ENCODE measurements at regions not wholly inside any gene's neighbourhood (a gene's known extent, or its start where the extent isn't known, plus 50 kb on each side); places are given as distances from the start of the nearest gene placed in this dataset.

- ATAC-seq (no peak), DNase-seq (no peak)
- Histone ChIP-seq H3K4me3 (no peak overlapping the region), H3K27ac (no peak overlapping the region), H3K9me3 (no peaks in the 10 kb centered on the region), H3K27me3 (no peaks in the 10 kb centered on the region), H3K4me1 (no peaks in the 10 kb centered on the region), H3K36me3 (no peaks in the 10 kb centered on the region)
- intact Hi-C loops (cut with DNase I; ENCODE audit: low total_unique reads) (no loop called here), in situ Hi-C loops (cut with MboI; ENCODE audit: low sequenced_read_pairs in 4 of 4) (no loop called here)
- TF ChIP-seq CTCF (IDR thresholded peaks at IDR 0.05 in 4 of 5, conservative IDR thresholded peaks at IDR 0.05 in 1 of 5): no peak
- no peak for TF ChIP-seq POLR2A (IDR thresholded peaks at IDR 0.05)
These were observed 72.8 kb upstream of the INTU start for GRCh38 chr4:127559981-127560380.

GRCh38 chr4:127560755-127561154 lies 72.0 kb upstream of the INTU start:
- intact Hi-C loops (cut with DNase I; ENCODE audit: low total_unique reads): no loop called here
- Histone ChIP-seq H3K9me3 (no peaks in the 10 kb centered on the region), H3K4me3 (no peak overlapping the region), H3K36me3 (no peaks in the 10 kb centered on the region), H3K27me3 (no peaks in the 10 kb centered on the region), H3K4me1 (no peaks in the 10 kb centered on the region), H3K27ac (no peak overlapping the region)
- DNase-seq (no peak), ATAC-seq (no peak)
- in situ Hi-C loops (cut with MboI; ENCODE audit: low sequenced_read_pairs in 4 of 4): no loop called here
- TF ChIP-seq CTCF (IDR thresholded peaks at IDR 0.05 in 4 of 5, conservative IDR thresholded peaks at IDR 0.05 in 1 of 5) (no peak), POLR2A (IDR thresholded peaks at IDR 0.05) (no peak)

- no peaks in the 10 kb centered on the region for H3K27me3 ChIP-seq
- TF ChIP-seq CTCF (IDR thresholded peaks at IDR 0.05 in 4 of 5, conservative IDR thresholded peaks at IDR 0.05 in 1 of 5) (no peak), POLR2A (IDR thresholded peaks at IDR 0.05) (no peak)
- H3K4me3 ChIP-seq: no peak overlapping the region
- in situ Hi-C loops (cut with MboI; ENCODE audit: low sequenced_read_pairs in 4 of 4) (no loop called here), intact Hi-C loops (cut with DNase I; ENCODE audit: low total_unique reads) (no loop called here)
- no peaks in the 10 kb centered on the region for H3K4me1 ChIP-seq
- no peaks in the 10 kb centered on the region for H3K36me3 ChIP-seq
- H3K27ac ChIP-seq: no peak overlapping the region
- DNase-seq: no peak
- no peaks in the 10 kb centered on the region for H3K9me3 ChIP-seq
- ATAC-seq: no peak
These were observed 58.1 kb upstream of the INTU start for GRCh38 chr4:127574643-127575042.

GRCh38 chr4:127575888-127576287 lies 56.9 kb upstream of the INTU start:
- in situ Hi-C loops (cut with MboI; ENCODE audit: low sequenced_read_pairs in 4 of 4) (no loop called here), intact Hi-C loops (cut with DNase I; ENCODE audit: low total_unique reads) (no loop called here)
- no peaks in the 10 kb centered on the region for H3K27me3 ChIP-seq
- H3K27ac ChIP-seq: no peak overlapping the region
- H3K36me3 ChIP-seq: no peaks in the 10 kb centered on the region
- H3K9me3 ChIP-seq: no peaks in the 10 kb centered on the region
- H3K4me1 ChIP-seq: no peaks in the 10 kb centered on the region
- TF ChIP-seq POLR2A (IDR thresholded peaks at IDR 0.05) (no peak), CTCF (IDR thresholded peaks at IDR 0.05 in 4 of 5, conservative IDR thresholded peaks at IDR 0.05 in 1 of 5) (no peak)
- H3K4me3 ChIP-seq: no peak overlapping the region
- ATAC-seq (no peak), DNase-seq (no peak)

- H3K27ac ChIP-seq: no peak overlapping the region
- H3K4me1 ChIP-seq: no peaks in the 10 kb centered on the region
- H3K27me3 ChIP-seq: no peaks in the 10 kb centered on the region
- H3K4me3 ChIP-seq: no peak overlapping the region
- no peaks in the 10 kb centered on the region for H3K9me3 ChIP-seq
- in situ Hi-C loops (cut with MboI; ENCODE audit: low sequenced_read_pairs in 4 of 4) (no loop called here), intact Hi-C loops (cut with DNase I; ENCODE audit: low total_unique reads) (no loop called here)
- DNase-seq (no peak), ATAC-seq (no peak)
- no peak for TF ChIP-seq POLR2A (IDR thresholded peaks at IDR 0.05)
- TF ChIP-seq CTCF (IDR thresholded peaks at IDR 0.05 in 4 of 5, conservative IDR thresholded peaks at IDR 0.05 in 1 of 5): no peak
- no peaks in the 10 kb centered on the region for H3K36me3 ChIP-seq
These were observed 54.3 kb upstream of the INTU start for GRCh38 chr4:127578491-127578890.
